Spleen (tissue), 7 donors: ENCODE measurements at regions not wholly inside any gene's neighbourhood (a gene's known extent, or its start where the extent isn't known, plus 50 kb on each side); places are given as distances from the start of the nearest gene placed in this dataset.

Source experiments
- POLR2A ChIP-seq, 3 donors: fragments of 450-650 bp; IDR thresholded peaks; one replicate each; pipeline ENCODE4 v1.5.1; 2017; ENCODE audit warnings: antibody characterized with exemption in 3 of 3, mild to moderate bottlenecking in 1 of 3
- POLR2AphosphoS5 ChIP-seq, 3 donors: sonication (generic); formaldehyde crosslinking; IDR thresholded peaks; one replicate each; pipeline ENCODE4 v1.5.1; 2017; ENCODE audit warnings: antibody characterized with exemption in 3 of 3
- TF ChIP-seq, protein P1 (sequence below), 11 experiments: fragments of 200-600 bp in 7 of 11; fragments of 450-650 bp in 4 of 11; sonication (generic) in 4 of 11; IDR thresholded peaks in 8 of 11; conservative IDR thresholded peaks in 3 of 11; 1 replicate in 7 of 11; 2 replicates in 4 of 11; pipeline versions ENCODE4 v1.4.0 to v1.8.0; 2016 to 2021; ENCODE audit warnings: antibody characterized with exemption in 11 of 11, inconsistent platforms in 4 of 11, mild to moderate bottlenecking in 1 of 11
- donor health status: DM: no; HTN: no; CAD: no; lungs with moderate emphysema.
- donor health status: DM: no; HTN: no; CAD: no.
- donor health status: DM: no; HTN: no; CAD: no.

DNA sequence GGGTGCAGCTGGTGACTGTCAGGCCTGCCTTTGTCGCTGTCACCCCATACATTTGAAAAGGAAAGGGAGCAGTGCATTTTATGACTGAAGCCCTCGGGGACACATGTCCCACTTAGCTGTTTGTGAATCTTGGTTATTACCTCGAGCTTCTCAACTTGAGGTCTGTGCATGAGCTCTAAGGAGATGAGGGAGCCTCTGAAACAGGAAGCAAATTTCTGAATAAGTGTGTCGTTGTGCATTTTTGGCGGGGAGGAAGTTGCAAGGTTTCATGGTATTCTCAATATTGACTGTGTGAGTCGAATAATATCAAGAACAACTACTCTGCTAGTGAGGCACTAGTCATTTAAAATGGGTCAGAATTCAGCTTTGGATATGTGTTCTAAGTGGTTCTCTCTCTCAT is 149.7 kb upstream of the PLET1 start:
- TF ChIP-seq, protein P1, sequence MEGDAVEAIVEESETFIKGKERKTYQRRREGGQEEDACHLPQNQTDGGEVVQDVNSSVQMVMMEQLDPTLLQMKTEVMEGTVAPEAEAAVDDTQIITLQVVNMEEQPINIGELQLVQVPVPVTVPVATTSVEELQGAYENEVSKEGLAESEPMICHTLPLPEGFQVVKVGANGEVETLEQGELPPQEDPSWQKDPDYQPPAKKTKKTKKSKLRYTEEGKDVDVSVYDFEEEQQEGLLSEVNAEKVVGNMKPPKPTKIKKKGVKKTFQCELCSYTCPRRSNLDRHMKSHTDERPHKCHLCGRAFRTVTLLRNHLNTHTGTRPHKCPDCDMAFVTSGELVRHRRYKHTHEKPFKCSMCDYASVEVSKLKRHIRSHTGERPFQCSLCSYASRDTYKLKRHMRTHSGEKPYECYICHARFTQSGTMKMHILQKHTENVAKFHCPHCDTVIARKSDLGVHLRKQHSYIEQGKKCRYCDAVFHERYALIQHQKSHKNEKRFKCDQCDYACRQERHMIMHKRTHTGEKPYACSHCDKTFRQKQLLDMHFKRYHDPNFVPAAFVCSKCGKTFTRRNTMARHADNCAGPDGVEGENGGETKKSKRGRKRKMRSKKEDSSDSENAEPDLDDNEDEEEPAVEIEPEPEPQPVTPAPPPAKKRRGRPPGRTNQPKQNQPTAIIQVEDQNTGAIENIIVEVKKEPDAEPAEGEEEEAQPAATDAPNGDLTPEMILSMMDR (IDR thresholded peaks at IDR 0.05 in 8 of 11, conservative IDR thresholded peaks at IDR 0.05 in 3 of 11) = no peak
- TF ChIP-seq POLR2A (IDR thresholded peaks at IDR 0.05) (no peak), POLR2AphosphoS5 (IDR thresholded peaks at IDR 0.05) (no peak)
